GM19043 (cell line): ENCODE measurements at regions not wholly inside any gene's neighbourhood (a gene's known extent, or its start where the extent isn't known, plus 50 kb on each side); places are given as distances from the start of the nearest gene placed in this dataset.
"Not testable (repeated sequence)": the region's sequence is repeated elsewhere in the genome, so short reads cannot be mapped to it uniquely, and the experiment has no call there.

Experiments
- ATAC-seq: cut with Tn5 transposase; IDR thresholded peaks from one replicate; pipeline ENCODE4 v1.9.1; 2021; ENCODE audit warnings: low read depth; ENCODE audit not compliant: unreplicated experiment

DNA sequence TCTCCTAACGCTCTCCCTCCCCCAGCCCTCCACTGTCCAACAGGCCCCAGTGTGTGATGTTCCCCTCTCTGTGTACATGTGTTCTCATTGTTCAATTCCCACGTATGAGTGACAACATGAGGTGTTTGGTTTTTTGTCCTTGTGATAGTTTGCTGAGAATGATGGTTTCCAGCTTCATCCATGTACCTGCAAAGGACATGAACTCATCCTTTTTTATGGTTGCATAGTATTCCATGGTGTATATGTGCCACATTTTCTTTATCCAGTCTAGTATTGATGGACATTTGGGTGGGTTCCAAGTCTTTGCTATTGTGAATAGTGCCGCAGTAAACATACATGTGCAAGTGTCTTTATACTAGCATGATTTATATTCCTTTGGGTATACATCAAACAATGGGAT lies 347.4 kb downstream of the MAGEE1 start:
- not testable (repeated sequence) for ATAC-seq

DNA sequence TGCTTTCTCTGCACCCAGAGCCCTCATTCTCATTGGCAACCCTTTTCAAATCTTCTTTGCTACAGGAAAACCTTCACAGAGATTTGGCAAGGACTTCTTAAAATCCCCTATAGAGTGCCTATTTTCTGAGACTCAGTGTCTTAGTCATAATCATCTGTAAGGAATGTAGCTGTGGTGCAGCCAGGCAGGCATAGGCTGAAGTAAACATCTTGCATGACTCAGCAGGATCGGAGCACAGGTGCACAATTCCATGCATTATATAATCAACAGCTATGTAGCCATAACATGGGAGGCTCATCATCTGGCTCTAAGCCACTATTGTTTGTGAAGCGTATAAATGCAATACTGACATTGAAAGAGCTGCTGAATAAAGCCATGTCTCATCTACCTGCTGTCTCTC lies 368.8 kb downstream of the MAGEE1 start:
- no peak for ATAC-seq

DNA sequence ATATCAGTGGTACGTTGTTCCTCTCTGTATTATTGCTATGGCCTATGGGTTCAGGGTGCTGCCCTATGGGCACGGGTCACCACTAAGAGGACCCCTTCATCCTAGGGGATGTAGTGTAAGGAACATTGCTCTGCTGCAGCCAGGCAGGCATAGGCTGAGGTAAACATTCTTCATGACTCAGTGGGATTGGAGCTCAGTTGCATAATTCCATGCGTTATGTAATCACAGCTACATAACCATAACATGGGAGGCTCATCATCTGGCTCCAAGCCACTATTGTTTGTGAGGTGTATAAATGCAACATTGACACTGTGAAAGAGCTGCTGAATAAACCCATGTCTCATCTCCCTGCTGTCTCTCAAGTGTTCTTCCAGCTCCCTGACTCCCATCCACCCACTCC lies 375.2 kb downstream of the MAGEE1 start:
- ATAC-seq: no peak

GRCh38 chrX:76815754-76816153 lies 388.2 kb downstream of the MAGEE1 start:
- ATAC-seq: no peak

GRCh38 chrX:76817279-76817678 lies 389.8 kb downstream of the MAGEE1 start:
- not testable (repeated sequence) for ATAC-seq

DNA sequence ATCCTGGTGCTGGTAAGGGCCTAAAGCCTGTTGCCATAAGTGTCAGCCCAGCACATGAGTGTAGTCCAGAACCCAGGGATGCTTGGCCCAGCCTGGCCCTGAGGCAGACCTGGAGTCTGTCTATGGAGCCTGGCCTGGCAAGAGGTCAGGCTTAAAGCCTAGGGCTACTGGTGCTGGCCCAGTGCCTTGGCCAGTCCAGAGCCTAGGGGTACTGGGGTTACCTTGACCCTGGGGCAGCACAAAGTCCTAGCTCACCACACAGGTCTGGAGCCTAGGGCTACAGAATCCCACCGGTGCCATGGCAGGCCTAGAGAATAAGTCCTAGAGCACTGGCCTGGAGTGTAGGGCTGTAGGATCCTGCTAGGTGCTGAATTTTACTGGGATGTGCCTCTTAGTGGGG lies 393.8 kb downstream of the MAGEE1 start:
- no peak for ATAC-seq

DNA sequence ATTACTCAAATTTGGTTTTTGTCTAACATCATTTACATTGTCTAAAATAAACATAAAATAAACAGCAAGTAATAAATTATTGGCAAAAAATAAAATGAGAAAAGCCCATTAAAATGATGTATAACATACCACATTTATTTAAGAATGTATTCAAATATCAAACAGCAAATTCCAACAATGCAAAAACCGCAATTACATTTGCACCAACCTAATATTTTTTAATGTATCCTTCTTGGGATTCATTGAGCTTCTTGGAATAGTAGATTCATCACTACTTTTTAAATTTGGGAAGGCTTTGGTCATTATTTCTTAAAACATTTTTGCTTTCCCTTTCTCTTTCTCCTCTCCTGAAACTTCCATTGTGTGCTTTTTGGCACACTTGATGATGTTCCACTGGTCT lies 400.2 kb downstream of the MAGEE1 start:
- no peak for ATAC-seq

GRCh38 chrX:76840902-76841301 lies 413.4 kb downstream of the MAGEE1 start:
- ATAC-seq: not testable (repeated sequence)

- ATAC-seq: no peak
These were observed 423.3 kb downstream of the MAGEE1 start for GRCh38 chrX:76850851-76851250.

DNA sequence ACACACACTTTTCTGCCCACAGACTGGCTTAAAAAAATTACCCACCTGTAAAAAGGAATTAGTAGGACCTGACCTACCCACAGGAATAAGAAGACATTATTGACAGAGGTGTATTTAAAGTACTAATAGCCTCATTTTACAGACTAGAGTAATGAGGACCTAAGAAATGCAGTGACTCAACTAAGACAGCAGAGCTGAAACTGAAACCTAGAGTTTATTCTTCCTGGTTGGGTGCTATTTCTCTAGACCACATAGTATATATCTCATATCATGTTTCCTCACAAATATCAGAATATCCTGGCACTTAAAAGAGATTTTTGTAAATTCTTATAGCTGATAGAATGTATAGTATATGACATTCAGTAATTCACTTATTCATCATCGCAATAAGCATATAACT lies 435.0 kb downstream of the MAGEE1 start:
- no peak for ATAC-seq

DNA sequence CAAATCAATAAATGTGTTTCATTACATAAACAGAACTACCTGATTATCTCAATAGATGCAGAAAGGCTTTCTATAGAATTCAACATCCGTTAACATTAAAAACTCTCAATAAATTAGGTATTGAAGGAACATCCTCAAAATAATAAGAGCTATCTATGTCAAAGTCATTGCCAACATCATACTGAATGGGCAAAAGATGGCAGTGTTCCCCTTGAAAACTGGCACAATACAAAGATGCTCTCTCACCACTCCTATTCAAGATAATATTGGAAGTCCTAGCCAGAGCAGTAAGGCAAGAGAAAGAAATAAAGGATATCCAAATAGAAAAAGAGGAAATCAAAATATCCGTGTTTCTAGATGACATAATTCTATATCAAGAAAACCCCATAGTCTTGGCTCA lies 466.4 kb downstream of the MAGEE1 start:
- ATAC-seq: no peak

DNA sequence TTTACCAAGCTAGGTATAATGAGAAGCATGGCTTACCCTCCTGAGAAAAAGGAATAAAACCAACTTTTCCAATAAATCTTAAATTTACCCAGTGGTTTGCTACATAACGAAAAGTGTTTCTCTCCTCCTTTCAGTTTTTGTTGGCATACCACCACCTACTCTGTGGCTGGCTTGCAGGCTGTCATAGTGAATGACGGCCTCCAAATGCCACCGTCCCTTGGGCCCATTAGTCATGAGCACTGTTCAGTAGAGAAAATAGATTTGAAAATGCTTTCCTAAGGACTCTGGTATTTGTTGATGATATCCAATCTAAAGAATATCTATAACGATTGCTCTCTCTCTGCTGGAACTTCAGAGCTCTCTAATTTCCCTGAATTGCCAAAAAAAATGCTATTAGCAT lies 488.3 kb downstream of the MAGEE1 start:
- ATAC-seq: no peak

- ATAC-seq: no peak
These were observed 490.5 kb downstream of the MAGEE1 start for GRCh38 chrX:76918033-76918432.

GRCh38 chrX:76919761-76920160 lies 492.3 kb downstream of the MAGEE1 start:
- ATAC-seq: no peak

GRCh38 chrX:76920607-76921006 lies 493.1 kb downstream of the MAGEE1 start:
- no peak for ATAC-seq

DNA sequence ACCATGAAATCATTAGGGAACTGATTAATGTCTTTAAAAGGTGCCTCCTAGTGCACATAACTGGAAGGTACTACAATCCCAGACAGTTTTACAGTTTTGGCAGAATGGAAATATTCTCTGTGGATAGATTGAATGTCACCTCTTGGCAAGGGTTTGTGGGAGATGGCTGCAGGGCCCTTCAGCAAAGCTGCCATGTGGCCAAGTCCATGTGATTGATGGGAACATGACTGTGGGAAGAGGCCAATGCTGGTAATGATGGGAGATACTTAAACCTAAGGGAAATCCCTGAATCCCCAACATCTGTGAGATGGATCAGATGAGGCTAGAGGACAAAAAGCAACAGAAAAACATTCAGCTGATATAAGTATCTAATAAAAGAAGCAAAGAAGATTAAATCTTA lies 493.7 kb downstream of the MAGEE1 start:
- no peak for ATAC-seq

DNA sequence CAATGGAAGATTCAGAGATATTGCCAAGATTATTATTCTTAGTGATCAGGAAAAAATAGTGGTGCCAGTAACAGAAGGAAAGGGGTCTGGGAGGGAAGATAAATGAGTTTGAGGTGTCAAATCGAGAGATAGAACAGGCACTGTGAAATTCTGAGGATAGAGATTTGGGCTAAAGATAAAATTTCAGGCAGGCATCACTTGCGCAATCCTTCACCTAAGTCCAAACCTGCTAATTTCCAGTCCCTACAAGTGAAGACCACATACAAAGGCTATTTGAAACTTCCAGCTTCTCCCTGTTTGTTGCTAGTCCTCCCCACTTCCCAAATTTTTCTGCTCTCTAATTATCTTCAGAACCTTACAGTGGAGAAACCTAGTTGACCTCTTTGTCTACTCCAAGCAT lies 494.6 kb downstream of the MAGEE1 start:
- ATAC-seq: no peak

DNA sequence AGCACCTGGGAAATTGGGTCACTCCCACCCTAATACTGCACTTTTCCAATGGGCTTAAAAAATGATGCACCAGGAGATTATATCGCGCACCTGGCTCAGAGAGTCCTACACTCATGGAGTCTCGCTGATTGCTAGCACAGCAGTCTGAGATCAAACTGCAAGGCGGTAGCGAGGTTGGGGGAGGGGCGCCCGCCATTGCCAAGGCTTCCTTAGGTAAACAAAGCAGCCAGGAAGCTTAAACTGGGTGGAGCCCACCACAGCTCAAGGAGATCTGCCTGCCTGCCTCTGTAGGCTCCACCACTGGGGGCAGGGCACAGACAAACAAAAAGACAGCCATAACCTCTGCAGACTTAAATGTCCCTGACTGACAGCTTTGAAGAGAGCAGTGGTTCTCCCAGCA lies 497.1 kb downstream of the MAGEE1 start:
- ATAC-seq: not testable (repeated sequence)

DNA sequence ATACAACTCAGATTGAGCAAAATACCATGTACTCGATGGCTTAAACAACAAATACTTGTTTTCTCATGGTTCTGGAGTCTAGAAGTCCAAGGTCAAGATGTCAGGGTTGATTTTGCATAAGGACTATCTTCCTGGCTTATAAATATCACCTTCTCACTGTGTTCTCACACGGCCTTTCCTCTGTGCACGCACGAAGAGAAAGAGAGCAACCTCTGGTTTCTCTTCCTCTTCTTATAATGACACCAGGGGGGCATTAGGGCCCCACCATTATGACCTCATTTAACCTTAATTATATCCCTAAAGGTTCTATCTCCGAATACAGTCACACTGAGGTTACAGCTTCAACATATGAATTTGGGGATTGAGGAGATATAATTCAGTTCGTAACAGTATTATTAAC lies 504.0 kb downstream of the MAGEE1 start:
- ATAC-seq: no peak

GRCh38 chrX:76957485-76957884 lies 489.7 kb upstream of the FGF16 start:
- ATAC-seq: no peak

- ATAC-seq: peak; percentile 44
These were observed 475.5 kb upstream of the FGF16 start for GRCh38 chrX:76971393-76972376.

DNA sequence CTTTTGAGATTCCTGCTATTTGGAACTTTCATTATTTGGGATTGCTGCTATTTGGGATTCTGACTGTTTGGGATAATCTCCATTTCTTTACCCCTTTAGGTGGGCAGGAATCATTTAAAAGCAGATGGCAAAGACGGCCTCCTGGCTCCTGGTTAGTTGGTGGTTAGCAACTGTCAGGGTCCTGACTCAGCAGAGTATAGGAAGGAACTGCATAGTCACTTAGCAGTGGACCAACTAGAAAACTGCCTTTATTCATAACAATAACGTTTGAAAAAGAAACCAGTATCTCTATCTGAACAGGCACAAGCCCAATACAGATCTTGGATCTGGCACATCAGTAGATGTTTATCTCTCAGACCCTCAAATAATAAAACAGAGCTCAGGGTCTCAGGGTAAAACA lies 469.7 kb upstream of the FGF16 start:
- no peak for ATAC-seq
